CD4-positive, alpha-beta T cell treated with Interleukin-15 for 4 hours (primary cell): ENCODE measurements at regions not wholly inside any gene's neighbourhood (a gene's known extent, or its start where the extent isn't known, plus 50 kb on each side); places are given as distances from the start of the nearest gene placed in this dataset.
"Not testable (repeated sequence)": the region's sequence is repeated elsewhere in the genome, so short reads cannot be mapped to it uniquely, and the experiment has no call there.

Experiments
- DNase-seq: peaks from one replicate; pipeline ENCODE4 v3.0.0-alpha.2; 2020; ENCODE audit warnings: low spot score

- no peak for DNase-seq
These were observed 163.2 kb upstream of the KLF7 start for GRCh38 chr2:207328944-207329386.

GRCh38 chr2:207330912-207331311 is 165.2 kb upstream of the KLF7 start:
- DNase-seq = peak; percentile 20

- DNase-seq = no peak
These were observed 165.9 kb upstream of the KLF7 start for GRCh38 chr2:207331674-207332073.

GRCh38 chr2:207332480-207333212 is 166.9 kb upstream of the KLF7 start:
- DNase-seq = no peak

GRCh38 chr2:207333599-207334300 is 168.0 kb upstream of the KLF7 start:
- DNase-seq = no peak

- peak; percentile 23 for DNase-seq
These were observed 168.5 kb upstream of the KLF7 start for GRCh38 chr2:207334301-207334623.

GRCh38 chr2:207334624-207335371 is 169.1 kb upstream of the KLF7 start:
- DNase-seq = peak; percentile 52

GRCh38 chr2:207337234-207338219 is 171.8 kb upstream of the KLF7 start:
- DNase-seq = no peak

GRCh38 chr2:207338220-207338607 is 172.5 kb upstream of the KLF7 start:
- DNase-seq = no peak

GRCh38 chr2:207338610-207339009 is 172.9 kb upstream of the KLF7 start:
- DNase-seq = no peak

- no peak for DNase-seq
These were observed 175.5 kb upstream of the KLF7 start for GRCh38 chr2:207341112-207341750.

- DNase-seq = no peak
These were observed 176.1 kb upstream of the KLF7 start for GRCh38 chr2:207341804-207342203.

GRCh38 chr2:207344596-207345394 is 179.0 kb upstream of the KLF7 start:
- not testable (repeated sequence) for DNase-seq

- no peak for DNase-seq
These were observed 178.6 kb upstream of the CREB1 start for GRCh38 chr2:207351171-207351570.

GRCh38 chr2:207352978-207353671 is 176.6 kb upstream of the CREB1 start:
- peak; percentile 29 for DNase-seq

GRCh38 chr2:207353836-207354235 is 175.9 kb upstream of the CREB1 start:
- DNase-seq = no peak

GRCh38 chr2:207354462-207354861 is 175.3 kb upstream of the CREB1 start:
- no peak for DNase-seq

GRCh38 chr2:207356567-207356966 is 173.2 kb upstream of the CREB1 start:
- DNase-seq = no peak

GRCh38 chr2:207357216-207357615 is 172.5 kb upstream of the CREB1 start:
- DNase-seq = no peak

GRCh38 chr2:207362716-207363115 is 167.0 kb upstream of the CREB1 start:
- no peak for DNase-seq
